HUES6 (cell line): ENCODE measurements at regions not wholly inside any gene's neighbourhood (a gene's known extent, or its start where the extent isn't known, plus 50 kb on each side); places are given as distances from the start of the nearest gene placed in this dataset.
"Not testable (repeated sequence)": the region's sequence is repeated elsewhere in the genome, so short reads cannot be mapped to it uniquely, and the experiment has no call there.

Experiments used
- H3K27ac ChIP-seq: 2 replicates; pipeline ENCODE4 v1.7.0; 2013; ENCODE audit warnings: low read depth, mild to moderate bottlenecking, low read length, inconsistent platforms
- H3K27me3 ChIP-seq: 2 replicates; pipeline ENCODE4 v1.6.1; 2013; ENCODE audit warnings: low read length; ENCODE audit not compliant: control insufficient read depth, insufficient read depth
- H3K36me3 ChIP-seq: 2 replicates; pipeline ENCODE4 v1.6.1; 2013; ENCODE audit warnings: low read length; ENCODE audit not compliant: control insufficient read depth, insufficient read depth
- H3K4me1 ChIP-seq: 2 replicates; pipeline ENCODE4 v1.6.1; 2013; ENCODE audit warnings: low read length; ENCODE audit not compliant: control insufficient read depth, insufficient read depth
- H3K4me3 ChIP-seq: 2 replicates; pipeline ENCODE4 v1.5.1; 2013; ENCODE audit warnings: low read depth, low read length
- H3K9ac ChIP-seq: one replicate; pipeline ENCODE4 v1.6.1; 2013; ENCODE audit warnings: mild to moderate bottlenecking, low read length
- H3K9me3 ChIP-seq: 2 replicates; pipeline ENCODE4 v1.6.1; 2013; ENCODE audit warnings: low read depth, low read length; ENCODE audit not compliant: control insufficient read depth, insufficient read depth

- H3K9me3 ChIP-seq, result no peaks in the 10 kb centered on the region
- no peaks in the 10 kb centered on the region for H3K36me3 ChIP-seq
- H3K4me1 ChIP-seq, result peaks cover 15% of the 10 kb centered on the region
- H3K27ac ChIP-seq, result no peak overlapping the region
- H3K9ac ChIP-seq, result no peak overlapping the region
- H3K4me3 ChIP-seq, result no peak overlapping the region
- peaks cover 47% of the 10 kb centered on the region for H3K27me3 ChIP-seq
Observed at GRCh38 chr15:47887241-47887800, 170.0 kb downstream of the SEMA6D start.

GRCh38 chr15:47888385-47889100, 171.2 kb downstream of the SEMA6D start:
- no peak overlapping the region for H3K27ac ChIP-seq
- no peak overlapping the region for H3K9ac ChIP-seq
- no peak overlapping the region for H3K4me3 ChIP-seq
- H3K27me3 ChIP-seq, result peaks cover 38% of the 10 kb centered on the region
- no peaks in the 10 kb centered on the region for H3K9me3 ChIP-seq
- H3K36me3 ChIP-seq, result no peaks in the 10 kb centered on the region
- H3K4me1 ChIP-seq, result peaks cover 15% of the 10 kb centered on the region

GRCh38 chr15:47890397-47891150, 173.3 kb downstream of the SEMA6D start:
- Histone ChIP-seq H3K36me3 (no peaks in the 10 kb centered on the region), H3K9me3 (no peaks in the 10 kb centered on the region), H3K27me3 (peaks cover 20% of the 10 kb centered on the region), H3K9ac (no peak overlapping the region), H3K27ac (no peak overlapping the region), H3K4me3 (no peak overlapping the region), H3K4me1 (peaks cover 6% of the 10 kb centered on the region)

GRCh38 chr15:47897525-47897924, 180.2 kb downstream of the SEMA6D start:
- H3K4me1 ChIP-seq, result no peaks in the 10 kb centered on the region
- H3K27ac ChIP-seq, result no peak overlapping the region
- H3K9ac ChIP-seq, result no peak overlapping the region
- no peak overlapping the region for H3K4me3 ChIP-seq
- no peaks in the 10 kb centered on the region for H3K27me3 ChIP-seq
- peaks cover 8% of the 10 kb centered on the region; the same call in 1 of the 2 replicates for H3K9me3 ChIP-seq
- no peaks in the 10 kb centered on the region for H3K36me3 ChIP-seq

GRCh38 chr15:47900751-47901150, 183.4 kb downstream of the SEMA6D start:
- no peaks in the 10 kb centered on the region for H3K4me1 ChIP-seq
- no peaks in the 10 kb centered on the region for H3K27me3 ChIP-seq
- no peak overlapping the region for H3K4me3 ChIP-seq
- no peaks in the 10 kb centered on the region for H3K36me3 ChIP-seq
- H3K27ac ChIP-seq, result no peak overlapping the region
- no peak overlapping the region for H3K9ac ChIP-seq
- peaks cover 28% of the 10 kb centered on the region for H3K9me3 ChIP-seq

- H3K27ac ChIP-seq, result no peak overlapping the region
- H3K27me3 ChIP-seq, result no peaks in the 10 kb centered on the region
- no peaks in the 10 kb centered on the region for H3K4me1 ChIP-seq
- no peak overlapping the region for H3K4me3 ChIP-seq
- H3K9ac ChIP-seq, result no peak overlapping the region
- H3K36me3 ChIP-seq, result no peaks in the 10 kb centered on the region
- peaks cover 28% of the 10 kb centered on the region for H3K9me3 ChIP-seq
Observed at GRCh38 chr15:47903368-47903767, 186.1 kb downstream of the SEMA6D start.

- no peak overlapping the region for H3K4me3 ChIP-seq
- H3K27ac ChIP-seq, result no peak overlapping the region
- no peaks in the 10 kb centered on the region for H3K36me3 ChIP-seq
- no peak overlapping the region for H3K9ac ChIP-seq
- H3K9me3 ChIP-seq, result peaks cover 12% of the 10 kb centered on the region
- no peaks in the 10 kb centered on the region for H3K27me3 ChIP-seq
- no peaks in the 10 kb centered on the region for H3K4me1 ChIP-seq
Observed at GRCh38 chr15:47908486-47908885, 191.2 kb downstream of the SEMA6D start.

- Histone ChIP-seq H3K27me3 (no peaks in the 10 kb centered on the region), H3K4me1 (no peaks in the 10 kb centered on the region), H3K9ac (no peak overlapping the region), H3K9me3 (peaks cover 7% of the 10 kb centered on the region), H3K36me3 (no peaks in the 10 kb centered on the region), H3K4me3 (no peak overlapping the region), H3K27ac (no peak overlapping the region)
Observed at GRCh38 chr15:47908950-47909670, 191.8 kb downstream of the SEMA6D start.

- H3K4me1 ChIP-seq, H3K9me3 ChIP-seq, H3K27ac ChIP-seq, H3K9ac ChIP-seq, H3K4me3 ChIP-seq, H3K27me3 ChIP-seq, H3K36me3 ChIP-seq: not testable (repeated sequence)
Observed at GRCh38 chr15:47912910-47913309, 195.6 kb downstream of the SEMA6D start.

- Histone ChIP-seq H3K4me1 (no peaks in the 10 kb centered on the region), H3K36me3 (no peaks in the 10 kb centered on the region), H3K27ac (no peak overlapping the region), H3K9me3 (no peaks in the 10 kb centered on the region), H3K9ac (no peak overlapping the region), H3K27me3 (no peaks in the 10 kb centered on the region), H3K4me3 (no peak overlapping the region)
Observed at GRCh38 chr15:47917881-47918280, 200.6 kb downstream of the SEMA6D start.

GRCh38 chr15:47918877-47919276, 201.6 kb downstream of the SEMA6D start:
- H3K9ac ChIP-seq, result no peak overlapping the region
- H3K27me3 ChIP-seq, result no peaks in the 10 kb centered on the region
- no peak overlapping the region for H3K4me3 ChIP-seq
- no peaks in the 10 kb centered on the region for H3K36me3 ChIP-seq
- H3K9me3 ChIP-seq, result no peaks in the 10 kb centered on the region
- no peak overlapping the region for H3K27ac ChIP-seq
- H3K4me1 ChIP-seq, result no peaks in the 10 kb centered on the region
